Lower lobe of right lung (tissue), 2 donors: ENCODE measurements at regions not wholly inside any gene's neighbourhood (a gene's known extent, or its start where the extent isn't known, plus 50 kb on each side); places are given as distances from the start of the nearest gene placed in this dataset.
"Not testable (repeated sequence)": the region's sequence is repeated elsewhere in the genome, so short reads cannot be mapped to it uniquely, and the experiment has no call there.

Source experiments
- ATAC-seq, 2 donors: fragments of 200-7000 bp; cut with Tn5 transposase; one replicate each; pipeline ENCODE4 v1.9.1; 2020 to 2022; ENCODE audit warnings: mild to moderate bottlenecking in 2 of 2, moderate library complexity in 2 of 2
- DNase-seq: peaks from one replicate; pipeline ENCODE4 v3.0.0-alpha.2; 2020
- H3K27ac ChIP-seq: fragments of 200-600 bp; one replicate; pipeline ENCODE4 v1.8.0; 2022
- H3K27me3 ChIP-seq: fragments of 200-600 bp; one replicate; pipeline ENCODE4 v1.8.0; 2022; ENCODE audit warnings: low read depth
- H3K36me3 ChIP-seq: fragments of 200-600 bp; one replicate; pipeline ENCODE4 v1.8.0; 2022; ENCODE audit warnings: mild to moderate bottlenecking
- H3K4me1 ChIP-seq: fragments of 200-600 bp; one replicate; pipeline ENCODE4 v1.8.0; 2022
- H3K4me3 ChIP-seq: fragments of 200-600 bp; one replicate; pipeline ENCODE4 v1.8.0; 2022; ENCODE audit warnings: mild to moderate bottlenecking
- H3K9me3 ChIP-seq: fragments of 200-600 bp; one replicate; pipeline ENCODE4 v1.8.0; 2022
- intact Hi-C: fragments of 100-400 bp; cut with DNase I; formaldehyde crosslinking; loops from one replicate; pipeline ENCODE4 v1.11.0; 2022
- donor health status: DM: no; HTN: yes; CAD: no; lungs with severe emphysema.

DNA sequence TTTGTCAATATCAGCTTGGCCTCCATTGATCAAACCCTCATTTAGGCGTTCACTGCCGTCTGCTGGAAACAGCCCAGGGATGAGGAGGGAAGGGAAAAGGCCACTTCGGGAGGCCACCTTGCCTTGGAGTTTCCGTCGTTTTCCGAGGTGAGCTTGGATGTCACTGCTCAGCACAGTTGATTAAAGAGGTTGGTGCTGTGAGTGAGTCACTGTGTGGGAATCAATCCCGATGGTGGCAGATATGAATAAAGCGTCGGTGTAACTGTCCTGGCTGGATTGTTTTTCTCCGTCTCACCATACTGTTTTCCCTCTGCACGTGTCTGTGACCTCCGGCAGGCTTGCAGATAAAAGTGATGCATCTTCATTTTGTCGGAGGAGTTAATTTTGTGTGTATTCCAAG is 148.1 kb downstream of the NPIPA7 start:
- H3K9me3 ChIP-seq, H3K4me1 ChIP-seq, H3K36me3 ChIP-seq, H3K4me3 ChIP-seq, H3K27ac ChIP-seq, intact Hi-C loops, DNase-seq, H3K27me3 ChIP-seq, ATAC-seq: not testable (repeated sequence)

DNA sequence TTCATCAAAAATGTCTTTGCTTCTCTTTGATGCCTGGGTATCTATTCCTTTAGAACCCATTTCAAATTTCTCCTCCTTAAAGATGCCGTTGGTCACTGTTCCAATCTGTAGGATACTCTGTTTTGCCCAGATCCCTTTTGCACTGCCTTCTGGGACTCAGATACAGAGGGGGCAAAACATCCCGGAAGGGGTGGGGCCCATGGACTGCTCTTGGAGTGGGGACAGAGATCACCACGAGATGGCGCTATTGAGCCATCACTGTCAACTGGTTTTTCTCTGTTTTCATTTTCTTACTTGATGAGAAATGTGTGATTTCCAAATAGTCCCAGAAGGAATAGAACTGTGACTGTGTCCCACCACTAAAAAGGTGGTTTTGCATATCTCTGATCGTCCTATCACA is 151.8 kb downstream of the NPIPA7 start:
- H3K9me3 ChIP-seq, DNase-seq, H3K4me3 ChIP-seq, H3K27ac ChIP-seq, H3K4me1 ChIP-seq, intact Hi-C loops, H3K36me3 ChIP-seq, H3K27me3 ChIP-seq: not testable (repeated sequence)
- ATAC-seq: peak in 1 of 2 donors; percentile 64

- ATAC-seq, intact Hi-C loops, H3K27ac ChIP-seq: not testable (repeated sequence)
Observed at GRCh38 chr16:16535565-16535964, 156.6 kb downstream of the NPIPA7 start.

GRCh38 chr16:16536151-16536550 is 157.2 kb downstream of the NPIPA7 start:
- DNase-seq, H3K9me3 ChIP-seq, H3K36me3 ChIP-seq, ATAC-seq, H3K27me3 ChIP-seq, H3K4me1 ChIP-seq, intact Hi-C loops, H3K4me3 ChIP-seq, H3K27ac ChIP-seq: not testable (repeated sequence)

More at GRCh38 chr16:16535565-16535964, 156.6 kb downstream of the NPIPA7 start:
- H3K9me3 ChIP-seq, H3K27me3 ChIP-seq, H3K36me3 ChIP-seq, H3K4me1 ChIP-seq, H3K4me3 ChIP-seq, DNase-seq: not testable (repeated sequence)

- H3K27me3 ChIP-seq, intact Hi-C loops, DNase-seq, H3K9me3 ChIP-seq, H3K27ac ChIP-seq, ATAC-seq, H3K4me1 ChIP-seq, H3K4me3 ChIP-seq, H3K36me3 ChIP-seq: not testable (repeated sequence)
Observed at GRCh38 chr16:16549710-16550109, 170.8 kb downstream of the NPIPA7 start.

- DNase-seq, H3K27me3 ChIP-seq, H3K27ac ChIP-seq, H3K4me3 ChIP-seq, H3K36me3 ChIP-seq, H3K4me1 ChIP-seq, intact Hi-C loops, H3K9me3 ChIP-seq, ATAC-seq: not testable (repeated sequence)
Observed at GRCh38 chr16:16550824-16551223, 171.9 kb downstream of the NPIPA7 start.

- H3K27ac ChIP-seq, H3K4me1 ChIP-seq, H3K36me3 ChIP-seq, H3K27me3 ChIP-seq, H3K4me3 ChIP-seq, H3K9me3 ChIP-seq, DNase-seq, ATAC-seq, intact Hi-C loops: not testable (repeated sequence)
Observed at GRCh38 chr16:16552819-16553340, 173.9 kb downstream of the NPIPA7 start.

DNA sequence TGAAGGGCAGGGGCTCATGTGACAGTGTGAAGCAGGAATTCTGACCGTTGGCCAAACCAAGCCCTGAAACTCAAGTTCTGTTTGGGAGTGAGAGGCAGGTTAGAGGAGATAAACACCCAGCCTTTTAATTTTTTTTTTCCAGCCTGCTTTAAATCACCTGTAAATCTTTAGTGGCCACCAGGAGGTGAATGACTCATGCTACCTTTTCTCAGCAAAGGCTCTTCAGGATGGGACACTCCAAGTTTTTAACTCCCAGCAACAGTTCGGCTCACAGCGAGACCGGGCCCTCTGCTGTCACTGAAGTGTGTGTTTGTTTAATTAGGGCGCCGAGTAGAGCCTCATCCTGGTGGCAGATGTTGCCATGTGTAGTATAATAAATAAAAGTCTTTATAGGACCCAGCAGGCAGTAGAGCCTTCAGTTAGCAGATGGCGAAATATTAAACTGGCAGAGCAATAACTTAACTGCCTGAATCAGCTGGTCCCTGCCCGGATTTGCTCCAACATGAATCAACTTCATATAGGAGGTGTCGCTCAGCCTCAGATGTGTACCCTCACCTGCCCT is 180.3 kb downstream of the NPIPA7 start:
- H3K9me3 ChIP-seq, DNase-seq, H3K27ac ChIP-seq, H3K4me1 ChIP-seq, H3K36me3 ChIP-seq, H3K27me3 ChIP-seq, intact Hi-C loops, H3K4me3 ChIP-seq: not testable (repeated sequence)
- peak in 1 of 2 donors; percentile 27 for ATAC-seq

- H3K27me3 ChIP-seq, H3K4me1 ChIP-seq, DNase-seq, intact Hi-C loops, H3K27ac ChIP-seq, H3K36me3 ChIP-seq, ATAC-seq, H3K9me3 ChIP-seq, H3K4me3 ChIP-seq: not testable (repeated sequence)
Observed at GRCh38 chr16:16561532-16561931, 182.6 kb downstream of the NPIPA7 start.

DNA sequence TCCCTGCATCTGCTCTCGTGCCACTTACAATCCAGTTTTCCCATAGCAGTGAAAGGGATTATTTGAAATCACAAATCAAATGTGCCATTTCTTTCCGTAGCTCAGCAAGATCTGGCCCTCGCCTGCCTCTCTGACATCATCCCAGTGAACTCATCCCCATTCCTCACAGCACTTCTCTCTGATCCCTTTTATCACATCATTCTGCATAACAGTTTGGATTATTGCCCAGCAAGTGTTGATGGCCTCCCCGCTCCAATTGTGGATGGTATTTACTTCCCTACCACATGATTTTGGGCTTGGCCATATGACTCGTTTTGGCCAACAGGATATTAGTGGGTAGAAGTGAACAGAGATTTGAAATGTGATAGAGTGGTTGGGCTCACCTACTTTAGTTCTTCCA is 185.0 kb downstream of the NPIPA7 start:
- DNase-seq, ATAC-seq, H3K4me1 ChIP-seq, H3K4me3 ChIP-seq, H3K36me3 ChIP-seq, H3K27ac ChIP-seq, H3K9me3 ChIP-seq, H3K27me3 ChIP-seq, intact Hi-C loops: not testable (repeated sequence)

DNA sequence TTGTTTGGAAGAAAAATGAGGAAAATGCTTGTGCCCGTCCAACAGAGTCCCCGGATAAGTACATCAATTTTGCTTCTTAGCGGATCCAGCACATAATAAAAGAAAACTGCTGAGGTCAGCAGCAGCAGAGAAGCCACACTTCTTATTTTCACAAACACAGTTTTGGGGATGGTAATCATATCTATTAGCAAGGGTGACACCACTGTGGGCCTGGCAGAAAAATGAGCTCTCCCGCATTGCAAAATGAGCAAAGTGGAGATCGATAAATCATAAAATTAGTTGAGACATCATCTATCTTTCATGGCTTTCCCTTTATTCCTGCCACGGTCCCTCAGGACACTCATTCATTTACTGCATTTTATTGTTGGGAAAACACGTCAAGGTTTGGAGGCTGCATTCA is 186.4 kb downstream of the NPIPA7 start:
- DNase-seq, H3K36me3 ChIP-seq, H3K4me3 ChIP-seq, intact Hi-C loops, H3K4me1 ChIP-seq, ATAC-seq, H3K27ac ChIP-seq, H3K9me3 ChIP-seq, H3K27me3 ChIP-seq: not testable (repeated sequence)

GRCh38 chr16:16570055-16570454 is 191.1 kb downstream of the NPIPA7 start:
- ATAC-seq, H3K4me3 ChIP-seq, intact Hi-C loops, H3K4me1 ChIP-seq, H3K27me3 ChIP-seq, H3K9me3 ChIP-seq, H3K36me3 ChIP-seq, H3K27ac ChIP-seq, DNase-seq: not testable (repeated sequence)

DNA sequence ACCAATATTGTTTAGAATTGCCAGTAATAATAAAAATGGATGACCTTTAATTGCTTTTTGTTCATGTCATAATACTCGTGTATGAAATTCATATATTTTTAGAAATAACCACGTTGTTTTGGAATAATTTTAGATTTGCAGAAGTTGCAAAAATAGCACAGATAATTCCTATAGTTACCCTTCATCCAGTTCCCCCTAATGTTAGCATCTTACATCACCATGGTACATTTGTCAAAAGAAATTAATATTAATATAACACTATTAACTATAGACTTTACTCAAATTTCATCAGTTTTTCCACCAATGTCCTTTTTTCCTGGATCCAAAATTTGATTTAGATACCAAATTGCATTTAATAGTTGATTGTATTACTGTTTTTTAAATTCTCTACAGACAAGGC is 191.9 kb downstream of the NPIPA7 start:
- H3K4me3 ChIP-seq, H3K36me3 ChIP-seq, H3K4me1 ChIP-seq, H3K27me3 ChIP-seq, intact Hi-C loops, ATAC-seq, H3K27ac ChIP-seq, H3K9me3 ChIP-seq, DNase-seq: not testable (repeated sequence)

GRCh38 chr16:16572130-16572774 is 193.3 kb downstream of the NPIPA7 start:
- DNase-seq, H3K27ac ChIP-seq, ATAC-seq, intact Hi-C loops, H3K9me3 ChIP-seq, H3K36me3 ChIP-seq, H3K27me3 ChIP-seq, H3K4me1 ChIP-seq, H3K4me3 ChIP-seq: not testable (repeated sequence)
